Keratinocyte (primary cell): ENCODE measurements at regions not wholly inside any gene's neighbourhood (a gene's known extent, or its start where the extent isn't known, plus 50 kb on each side); places are given as distances from the start of the nearest gene placed in this dataset.

Experiments
- DNase-seq: peaks from one replicate; pipeline ENCODE4 v3.0.0-alpha.2; 2011; ENCODE audit warnings: low read depth, missing footprints, low spot score
- FAIRE-seq: peaks from 2 replicates; lab custom pipeline; 2011; peaks lifted over from hg19 to GRCh38; lab: Jason Lieb, UNC
- H2AFZ ChIP-seq: 2 replicates; pipeline ENCODE4 v1.6.0; 2012; ENCODE audit warnings: low read length, control low read depth, inconsistent platforms; ENCODE audit not compliant: control insufficient read depth
- H3K27ac ChIP-seq: 2 replicates; pipeline ENCODE4 v1.5.1; 2011; ENCODE audit warnings: low read length; ENCODE audit not compliant: control insufficient read depth, insufficient read depth
- H3K27me3 ChIP-seq: 3 replicates; pipeline ENCODE4 v1.6.0; 2011; ENCODE audit warnings: low read length; ENCODE audit not compliant: control insufficient read depth, insufficient read depth; ENCODE audit errors: extremely low read depth
- H3K36me3 ChIP-seq, 2 experiments: 2 replicates in 1 of 2; 3 replicates in 1 of 2; pipeline ENCODE4 v1.5.1; 2011; ENCODE audit warnings: low read length in 2 of 2, mild to moderate bottlenecking in 1 of 2; ENCODE audit not compliant: control insufficient read depth in 2 of 2, insufficient read depth in 2 of 2; ENCODE audit errors: extremely low read depth in 1 of 2
- H3K4me1 ChIP-seq: 3 replicates; pipeline ENCODE4 v1.5.1; 2011; ENCODE audit warnings: low read length; ENCODE audit not compliant: control insufficient read depth, insufficient read depth; ENCODE audit errors: extremely low read depth
- H3K4me2 ChIP-seq: 3 replicates; pipeline ENCODE4 v1.6.0; 2011; ENCODE audit warnings: low read depth, low read length; ENCODE audit not compliant: control insufficient read depth, insufficient read depth; ENCODE audit errors: extremely low read depth
- H3K4me3 ChIP-seq, 3 experiments: fragments of 200-600 bp in 1 of 3; sonication (generic) in 1 of 3; 2 replicates in 2 of 3; 3 replicates in 1 of 3; pipeline ENCODE4 v1.5.1; 2011 to 2016; ENCODE audit warnings: low read length in 3 of 3, mild to moderate bottlenecking in 3 of 3, control low read depth in 2 of 3, inconsistent platforms in 1 of 3, low read depth in 1 of 3, mixed read lengths in 1 of 3, mixed run types in 1 of 3, moderate library complexity in 1 of 3; ENCODE audit not compliant: control insufficient read depth in 2 of 3, insufficient read depth in 2 of 3; ENCODE audit errors: extremely low read depth in 1 of 3
- H3K79me2 ChIP-seq: 2 replicates; pipeline ENCODE4 v1.6.0; 2012; ENCODE audit warnings: low read length; ENCODE audit not compliant: control insufficient read depth, insufficient read depth
- H3K9ac ChIP-seq: 3 replicates; pipeline ENCODE4 v1.6.0; 2011; ENCODE audit warnings: low read length; ENCODE audit not compliant: control insufficient read depth, insufficient read depth; ENCODE audit errors: extremely low read depth
- H3K9me1 ChIP-seq: 3 replicates; pipeline ENCODE4 v1.6.0; 2011; ENCODE audit warnings: low read length; ENCODE audit not compliant: control insufficient read depth, insufficient read depth; ENCODE audit errors: extremely low read depth
- H3K9me3 ChIP-seq: 2 replicates; pipeline ENCODE4 v1.5.1; 2012; ENCODE audit warnings: low read depth, low read length; ENCODE audit not compliant: control insufficient read depth
- H4K20me1 ChIP-seq: 3 replicates; pipeline ENCODE4 v1.6.0; 2011; ENCODE audit warnings: low read length; ENCODE audit not compliant: control insufficient read depth, insufficient read depth; ENCODE audit errors: extremely low read depth
- CTCF ChIP-seq, 3 experiments: IDR thresholded peaks in 1 of 3; conservative IDR thresholded peaks in 1 of 3; optimal IDR thresholded peaks in 1 of 3; 2 replicates in 2 of 3; 3 replicates in 1 of 3; pipeline versions ENCODE3 to v1.5.1; 2011; ENCODE audit warnings: low read length in 3 of 3, mild to moderate bottlenecking in 3 of 3, moderate library complexity in 2 of 3, control low read depth in 1 of 3, inconsistent platforms in 1 of 3; ENCODE audit not compliant: insufficient read depth in 2 of 3; ENCODE audit errors: extremely low read depth in 1 of 3
- EZH2 ChIP-seq: IDR thresholded peaks from one replicate; pipeline ENCODE4 v1.6.1; 2012; ENCODE audit warnings: inconsistent platforms, mild to moderate bottlenecking, low read length, moderate library complexity
- dilution Hi-C: fragments of 300-500 bp; cut with MboI; formaldehyde crosslinking; loops from one replicate; pipeline ENCODE4 v1.7.0; 2020; ENCODE audit warnings: low sequenced_read_pairs; ENCODE audit not compliant: extremely low pct_ligation_motif_present

GRCh38 chr11:127931803-127932202 is 655.6 kb downstream of the ETS1 start:
- no peak overlapping the region for H2AFZ ChIP-seq
- no peaks in the 10 kb centered on the region for H3K9me1 ChIP-seq
- dilution Hi-C loops = no loop called here
- FAIRE-seq (no peak), DNase-seq (no peak)
- no peaks in the 10 kb centered on the region for H3K79me2 ChIP-seq
- TF ChIP-seq CTCF (optimal IDR thresholded peaks at IDR 0.05 in 1 of 3, IDR thresholded peaks at IDR 0.05 in 1 of 3, conservative IDR thresholded peaks at IDR 0.05 in 1 of 3; ENCODE audit: extremely low read depth in 1 of 3, insufficient read depth in 2 of 3, low read length in 3 of 3) (no peak), EZH2 (no peak)
- H3K4me1 ChIP-seq = no peaks in the 10 kb centered on the region
- no peak overlapping the region for H3K9ac ChIP-seq
- H3K4me2 ChIP-seq = no peak overlapping the region
- no peaks in the 10 kb centered on the region for H3K27me3 ChIP-seq
- no peaks in the 10 kb centered on the region for H3K9me3 ChIP-seq
- H3K4me3 ChIP-seq = no peak overlapping the region
- no peaks in the 10 kb centered on the region for H3K36me3 ChIP-seq
- no peak overlapping the region for H3K27ac ChIP-seq
- H4K20me1 ChIP-seq = no peaks in the 10 kb centered on the region

GRCh38 chr11:127926721-127927120 is 660.6 kb downstream of the ETS1 start:
- TF ChIP-seq EZH2 (no peak), CTCF (optimal IDR thresholded peaks at IDR 0.05 in 1 of 3, IDR thresholded peaks at IDR 0.05 in 1 of 3, conservative IDR thresholded peaks at IDR 0.05 in 1 of 3; ENCODE audit: extremely low read depth in 1 of 3, insufficient read depth in 2 of 3, low read length in 3 of 3) (no peak)
- no peaks in the 10 kb centered on the region for H3K9me1 ChIP-seq
- no peaks in the 10 kb centered on the region for H3K4me1 ChIP-seq
- H3K36me3 ChIP-seq = no peaks in the 10 kb centered on the region
- FAIRE-seq (no peak), DNase-seq (no peak)
- H4K20me1 ChIP-seq = no peaks in the 10 kb centered on the region
- H3K4me3 ChIP-seq = no peak overlapping the region
- no peak overlapping the region for H2AFZ ChIP-seq
- no peaks in the 10 kb centered on the region for H3K79me2 ChIP-seq
- H3K27me3 ChIP-seq = no peaks in the 10 kb centered on the region
- dilution Hi-C loops = no loop called here
- no peaks in the 10 kb centered on the region for H3K9me3 ChIP-seq
- H3K4me2 ChIP-seq = no peak overlapping the region
- H3K27ac ChIP-seq = no peak overlapping the region
- H3K9ac ChIP-seq = no peak overlapping the region
